Endothelial cell of umbilical vein (primary cell): ENCODE measurements at regions not wholly inside any gene's neighbourhood (a gene's known extent, or its start where the extent isn't known, plus 50 kb on each side); places are given as distances from the start of the nearest gene placed in this dataset.

Experiments used
- BruUV-seq: library from RNA; stranded (reverse); fragments of 400-500 nt; replicated peaks from 2 replicates; lab custom pipeline; 2021; lab: Mats Ljungman, UMichigan
- CTCF ChIA-PET: fragments of 300-600, 350-600 bp; sonication (Branson Sonifier 250); formaldehyde crosslinking; loops from one replicate; lab custom pipeline; 2021; ENCODE audit warnings: antibody characterized with exemption, inconsistent platforms; lab: Charles Lee
- POLR2A ChIA-PET: fragments of 300-600, 350-600 bp; sonication (Branson Sonifier 250); formaldehyde crosslinking; loops from one replicate; lab custom pipeline; 2021; ENCODE audit warnings: antibody characterized with exemption, inconsistent platforms; lab: Charles Lee
- DNase-seq: peaks from one replicate; pipeline ENCODE4 v3.0.0-alpha.2; 2011; ENCODE audit warnings: low read depth, low spot score
- FAIRE-seq: peaks from 2 replicates; lab custom pipeline; 2011; peaks lifted over from hg19 to GRCh38; lab: Jason Lieb, UNC
- H2AFZ ChIP-seq: 2 replicates; pipeline ENCODE4 v1.6.0; 2012; ENCODE audit warnings: low read depth, low read length, control low read depth, inconsistent platforms
- H3K27ac ChIP-seq: 2 replicates; pipeline ENCODE4 v1.5.1; 2011; ENCODE audit warnings: low read depth, mild to moderate bottlenecking, control low read depth, low read length, moderate library complexity; ENCODE audit not compliant: insufficient read depth
- H3K27me3 ChIP-seq, 2 experiments: 2 replicates each; pipeline versions ENCODE4 v1.6.0 to v1.6.1; 2011; ENCODE audit warnings: low read length in 2 of 2, mixed read lengths in 1 of 2; ENCODE audit not compliant: control insufficient read depth in 2 of 2, insufficient read depth in 2 of 2
- H3K36me3 ChIP-seq, 2 experiments: 2 replicates in 1 of 2; 3 replicates in 1 of 2; pipeline ENCODE4 v1.5.1; 2011; ENCODE audit warnings: low read length in 2 of 2, mild to moderate bottlenecking in 1 of 2, moderate library complexity in 1 of 2; ENCODE audit not compliant: control insufficient read depth in 2 of 2, insufficient read depth in 2 of 2; ENCODE audit errors: extremely low read depth in 1 of 2
- H3K4me1 ChIP-seq: 3 replicates; pipeline ENCODE4 v1.5.1; 2011; ENCODE audit warnings: mild to moderate bottlenecking, low read length; ENCODE audit not compliant: control insufficient read depth, insufficient read depth; ENCODE audit errors: extremely low read depth
- H3K4me2 ChIP-seq: 2 replicates; pipeline ENCODE4 v1.6.1; 2011; ENCODE audit warnings: low read length, control low read depth, mixed read lengths; ENCODE audit not compliant: insufficient read depth
- H3K4me3 ChIP-seq, 3 experiments: fragments of 200-600 bp in 1 of 3; sonication (generic), shearing (Covaris generic) in 1 of 3; replicated peaks in 1 of 3; 2 replicates each; pipeline ENCODE4 v1.5.1; 2011 to 2016; ENCODE audit warnings: control low read depth in 3 of 3, low read length in 3 of 3, mild to moderate bottlenecking in 2 of 3, inconsistent platforms in 1 of 3, low read depth in 1 of 3, moderate library complexity in 1 of 3; ENCODE audit not compliant: insufficient read depth in 1 of 3
- H3K79me2 ChIP-seq: 2 replicates; pipeline ENCODE4 v1.6.0; 2012; ENCODE audit warnings: low read length, inconsistent platforms; ENCODE audit not compliant: control insufficient read depth, insufficient read depth
- H3K9ac ChIP-seq: replicated peaks from 2 replicates; pipeline ENCODE3; 2011; ENCODE audit warnings: low read length, control low read depth; ENCODE audit not compliant: insufficient read depth; ENCODE audit errors: extremely low read depth
- H3K9me1 ChIP-seq: replicated peaks from 3 replicates; pipeline ENCODE4 v1.6.0; 2011; ENCODE audit warnings: mild to moderate bottlenecking, low read length; ENCODE audit not compliant: control insufficient read depth, insufficient read depth; ENCODE audit errors: extremely low read depth
- H3K9me3 ChIP-seq: replicated peaks from 2 replicates; pipeline ENCODE4 v1.5.1; 2012; ENCODE audit warnings: low read length, inconsistent platforms; ENCODE audit not compliant: control insufficient read depth, insufficient read depth
- H4K20me1 ChIP-seq: replicated peaks from 2 replicates; pipeline ENCODE3; 2011; ENCODE audit warnings: mild to moderate bottlenecking, low read length; ENCODE audit not compliant: control insufficient read depth, insufficient read depth; ENCODE audit errors: extremely low read depth
- EZH2 ChIP-seq: IDR thresholded peaks from 2 replicates; pipeline ENCODE4 v1.6.1; 2012; ENCODE audit warnings: borderline replicate concordance, low read depth, mild to moderate bottlenecking, moderate library complexity, low read length, inconsistent platforms; ENCODE audit not compliant: severe bottlenecking
- FOS ChIP-seq: IDR thresholded peaks from 2 replicates; pipeline ENCODE4 v1.6.1; 2011; ENCODE audit warnings: mild to moderate bottlenecking, low read length, moderate library complexity, borderline replicate concordance; ENCODE audit not compliant: insufficient read depth
- GATA2 ChIP-seq: IDR thresholded peaks from 2 replicates; pipeline ENCODE4 v1.7.0; 2011; ENCODE audit warnings: low read depth, mild to moderate bottlenecking, moderate library complexity, mixed read lengths, low read length; ENCODE audit not compliant: insufficient read length, insufficient read depth
- JUN ChIP-seq: IDR thresholded peaks from 2 replicates; pipeline ENCODE4 v1.6.1; 2011; ENCODE audit warnings: borderline replicate concordance, low read depth; ENCODE audit not compliant: insufficient read length, insufficient read depth
- MYC ChIP-seq: IDR thresholded peaks from one replicate; pipeline ENCODE4 v1.6.1; 2011; ENCODE audit warnings: mild to moderate bottlenecking, low read depth, low read length
- POLR2A ChIP-seq: IDR thresholded peaks from 2 replicates; pipeline ENCODE4 v1.6.1; 2012; ENCODE audit warnings: low read depth, mild to moderate bottlenecking, control low read depth, low read length
- POLR2AphosphoS5 ChIP-seq: IDR thresholded peaks from 2 replicates; pipeline ENCODE4 v1.6.1; 2012; ENCODE audit warnings: low read depth, mild to moderate bottlenecking, control low read depth, low read length, moderate library complexity; ENCODE audit not compliant: insufficient read depth
- dilution Hi-C: fragments of 300-500 bp; cut with MboI; formaldehyde crosslinking; loops from one replicate; pipeline ENCODE4 v1.15.0; 2019; ENCODE audit warnings: low sequenced_read_pairs; ENCODE audit not compliant: extremely low pct_ligation_motif_present
- intact Hi-C: fragments of 100-400 bp; cut with micrococcal nuclease; formaldehyde crosslinking; loops from one replicate; pipeline ENCODE4 v1.10.0; 2022
- TF ChIP-seq, protein P1 (sequence below): IDR thresholded peaks from 2 replicates; pipeline ENCODE4 v1.6.1; 2011; ENCODE audit not compliant: insufficient read depth, insufficient read length
- TF ChIP-seq, protein P2 (sequence below), 2 donors: IDR thresholded peaks; 1 replicate in 1 of 2; 2 replicates in 1 of 2; pipeline ENCODE4 v1.5.1; 2011; ENCODE audit warnings: low read length in 2 of 2, mild to moderate bottlenecking in 2 of 2, moderate library complexity in 2 of 2, control low read depth in 1 of 2, inconsistent platforms in 1 of 2, low read depth in 1 of 2; ENCODE audit not compliant: insufficient read depth in 1 of 2; ENCODE audit errors: extremely low read depth in 1 of 2

DNA sequence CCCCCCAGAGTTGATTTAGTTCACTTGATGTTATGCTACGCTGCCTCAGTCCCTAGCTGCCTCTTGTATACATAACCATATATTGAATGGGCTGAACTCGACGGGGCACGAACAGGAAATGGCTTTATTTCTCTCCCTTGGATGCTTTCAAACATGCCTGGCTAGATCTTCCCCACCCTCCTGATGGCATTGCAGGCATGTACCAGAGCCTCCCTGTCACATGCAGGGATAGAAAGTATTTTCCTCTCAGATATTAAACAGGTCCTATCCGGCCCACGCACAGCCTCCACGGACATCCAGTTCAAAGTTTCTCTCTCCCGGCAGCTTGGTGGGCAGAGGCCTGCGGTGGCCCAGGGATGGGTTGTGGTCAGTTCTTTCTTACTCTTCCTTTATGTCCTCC, 422.1 kb downstream of the RPS24 start:
- no peak overlapping the region for H2AFZ ChIP-seq
- no peak for TF ChIP-seq EZH2
- no peak for TF ChIP-seq FOS
- TF ChIP-seq, protein P1, sequence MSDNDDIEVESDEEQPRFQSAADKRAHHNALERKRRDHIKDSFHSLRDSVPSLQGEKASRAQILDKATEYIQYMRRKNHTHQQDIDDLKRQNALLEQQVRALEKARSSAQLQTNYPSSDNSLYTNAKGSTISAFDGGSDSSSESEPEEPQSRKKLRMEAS, result no peak
- TF ChIP-seq, protein P2, sequence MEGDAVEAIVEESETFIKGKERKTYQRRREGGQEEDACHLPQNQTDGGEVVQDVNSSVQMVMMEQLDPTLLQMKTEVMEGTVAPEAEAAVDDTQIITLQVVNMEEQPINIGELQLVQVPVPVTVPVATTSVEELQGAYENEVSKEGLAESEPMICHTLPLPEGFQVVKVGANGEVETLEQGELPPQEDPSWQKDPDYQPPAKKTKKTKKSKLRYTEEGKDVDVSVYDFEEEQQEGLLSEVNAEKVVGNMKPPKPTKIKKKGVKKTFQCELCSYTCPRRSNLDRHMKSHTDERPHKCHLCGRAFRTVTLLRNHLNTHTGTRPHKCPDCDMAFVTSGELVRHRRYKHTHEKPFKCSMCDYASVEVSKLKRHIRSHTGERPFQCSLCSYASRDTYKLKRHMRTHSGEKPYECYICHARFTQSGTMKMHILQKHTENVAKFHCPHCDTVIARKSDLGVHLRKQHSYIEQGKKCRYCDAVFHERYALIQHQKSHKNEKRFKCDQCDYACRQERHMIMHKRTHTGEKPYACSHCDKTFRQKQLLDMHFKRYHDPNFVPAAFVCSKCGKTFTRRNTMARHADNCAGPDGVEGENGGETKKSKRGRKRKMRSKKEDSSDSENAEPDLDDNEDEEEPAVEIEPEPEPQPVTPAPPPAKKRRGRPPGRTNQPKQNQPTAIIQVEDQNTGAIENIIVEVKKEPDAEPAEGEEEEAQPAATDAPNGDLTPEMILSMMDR (IDR thresholded peaks at IDR 0.05; ENCODE audit: extremely low read depth in 1 of 2, insufficient read depth in 1 of 2, low read depth in 1 of 2, low read length in 2 of 2), result no peak
- TF ChIP-seq MYC, result no peak
- no peak for TF ChIP-seq POLR2A
- TF ChIP-seq POLR2AphosphoS5, result no peak
- TF ChIP-seq JUN, result no peak
- TF ChIP-seq GATA2, result no peak
- no TSS peak for BruUV-seq
- H3K9me3 ChIP-seq, result no peaks in the 10 kb centered on the region
- H3K27ac ChIP-seq, result no peak overlapping the region
- H3K9ac ChIP-seq, result no peak overlapping the region
- no peak overlapping the region for H3K4me3 ChIP-seq
- POLR2A ChIA-PET, result no interaction called here
- H3K27me3 ChIP-seq, result no peaks in the 10 kb centered on the region
- H3K79me2 ChIP-seq, result peaks cover 2% of the 10 kb centered on the region
- FAIRE-seq, result no peak
- intact Hi-C loops (loop anchor here (5.0 to 10.0 kb wide), 5 partner anchors 409 to 739 kb away; partner anchors contain the start of gene ZMIZ1), dilution Hi-C loops (no loop called here)
- DNase-seq, result no peak
- H4K20me1 ChIP-seq, result no peaks in the 10 kb centered on the region
- H3K4me1 ChIP-seq, result peaks cover 43% of the 10 kb centered on the region
- H3K9me1 ChIP-seq, result no peaks in the 10 kb centered on the region
- H3K36me3 ChIP-seq, result no peaks in the 10 kb centered on the region
- peak overlapping the region; percentile 41 for H3K4me2 ChIP-seq
- CTCF ChIA-PET, result no interaction called here
